ENCODE measurements at regions not wholly inside any gene's neighbourhood (a gene's known extent, or its start where the extent isn't known, plus 50 kb on each side); places are given as distances from the start of the nearest gene placed in this dataset.
"Not testable (repeated sequence)": the region's sequence is repeated elsewhere in the genome, so short reads cannot be mapped to it uniquely, and the experiment has no call there.

GRCh38 chr6:15956205-15957106 lies 172.4 kb upstream of the MYLIP start:
- peak in 1 of 2 donors; percentile 64 for DNase-seq (ENCODE audit: low read depth in 2 of 2)

GRCh38 chr6:15955484-15955883 lies 173.4 kb upstream of the MYLIP start:
- no peak for DNase-seq (ENCODE audit: low read depth in 2 of 2)

- DNase-seq (ENCODE audit: low read depth in 2 of 2) = peak in 1 of 2 donors; percentile 65
These were observed 175.6 kb upstream of the MYLIP start for GRCh38 chr6:15953152-15953880.

GRCh38 chr6:15952231-15953151 lies 176.4 kb upstream of the MYLIP start:
- no peak for DNase-seq (ENCODE audit: low read depth in 2 of 2)

GRCh38 chr6:15950962-15951569 lies 177.8 kb upstream of the MYLIP start:
- no peak for DNase-seq (ENCODE audit: low read depth in 2 of 2)

- no peak for DNase-seq (ENCODE audit: low read depth in 2 of 2)
These were observed 178.9 kb upstream of the MYLIP start for GRCh38 chr6:15949982-15950381.

GRCh38 chr6:15948930-15949900 lies 179.7 kb upstream of the MYLIP start:
- DNase-seq (ENCODE audit: low read depth in 2 of 2) = peak in 1 of 2 donors; percentile 33

GRCh38 chr6:15947923-15948322 lies 181.0 kb upstream of the MYLIP start:
- no peak for DNase-seq (ENCODE audit: low read depth in 2 of 2)

- DNase-seq (ENCODE audit: low read depth in 2 of 2) = no peak
These were observed 181.4 kb upstream of the MYLIP start for GRCh38 chr6:15947436-15947835.

GRCh38 chr6:15946701-15947385 lies 182.0 kb upstream of the MYLIP start:
- DNase-seq (ENCODE audit: low read depth in 2 of 2) = no peak

- DNase-seq (ENCODE audit: low read depth in 2 of 2) = peak in 1 of 2 donors; percentile 62
These were observed 183.2 kb upstream of the MYLIP start for GRCh38 chr6:15945593-15946159.

- DNase-seq (ENCODE audit: low read depth in 2 of 2) = no peak
These were observed 185.5 kb upstream of the MYLIP start for GRCh38 chr6:15943423-15943822.

- no peak for DNase-seq (ENCODE audit: low read depth in 2 of 2)
These were observed 187.7 kb upstream of the MYLIP start for GRCh38 chr6:15941168-15941567.

GRCh38 chr6:15938107-15938506 lies 190.8 kb upstream of the MYLIP start:
- no peak for DNase-seq (ENCODE audit: low read depth in 2 of 2)

GRCh38 chr6:15937602-15938001 lies 191.3 kb upstream of the MYLIP start:
- no peak for DNase-seq (ENCODE audit: low read depth in 2 of 2)

- DNase-seq (ENCODE audit: low read depth in 2 of 2) = no peak
These were observed 192.4 kb upstream of the MYLIP start for GRCh38 chr6:15936503-15936902.

GRCh38 chr6:15935661-15936060 lies 193.2 kb upstream of the MYLIP start:
- DNase-seq (ENCODE audit: low read depth in 2 of 2) = no peak

GRCh38 chr6:15931697-15932096 lies 197.2 kb upstream of the MYLIP start:
- DNase-seq (ENCODE audit: low read depth in 2 of 2) = not testable (repeated sequence)

GRCh38 chr6:15930207-15930606 lies 198.7 kb upstream of the MYLIP start:
- DNase-seq (ENCODE audit: low read depth in 2 of 2) = no peak

All from dermis microvascular lymphatic vessel endothelial cell (primary cell).